ENCODE measurements at regions not wholly inside any gene's neighbourhood (a gene's known extent, or its start where the extent isn't known, plus 50 kb on each side); places are given as distances from the start of the nearest gene placed in this dataset.

GRCh38 chr13:64413529-64413928 is 2816.6 kb downstream of the PCDH9 start:
- no peak for TF ChIP-seq CTCF (IDR thresholded peaks at IDR 0.05)
- no peak for TF ChIP-seq POLR2A (IDR thresholded peaks at IDR 0.05)
